ENCODE measurements at regions not wholly inside any gene's neighbourhood (a gene's known extent, or its start where the extent isn't known, plus 50 kb on each side); places are given as distances from the start of the nearest gene placed in this dataset.
"Not testable (repeated sequence)": the region's sequence is repeated elsewhere in the genome, so short reads cannot be mapped to it uniquely, and the experiment has no call there.

DNA sequence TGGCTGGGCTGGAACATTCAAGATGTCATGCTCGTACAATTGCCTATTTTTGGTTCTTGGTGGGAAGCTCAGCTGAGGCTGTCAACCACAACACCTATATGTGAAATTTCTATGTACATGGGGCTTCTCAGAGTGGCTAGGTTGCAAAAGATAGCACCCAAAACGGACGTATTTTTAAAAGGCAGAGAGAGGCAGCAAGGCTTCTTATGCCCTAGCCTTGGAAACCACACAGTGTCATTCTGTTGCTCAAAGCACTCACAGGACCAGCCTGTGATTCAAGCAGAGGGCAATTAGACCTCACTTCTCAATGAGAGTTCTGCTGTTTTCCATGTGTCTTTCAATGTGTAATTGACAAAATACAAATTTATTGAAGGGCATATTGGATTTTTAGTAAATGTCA, 134.0 kb downstream of the GXYLT1 start:
- no peaks in the 10 kb centered on the region for H4K20me1 ChIP-seq
- no peak overlapping the region for H3K4me3 ChIP-seq
- H3K27ac ChIP-seq = no peak overlapping the region
- no peak overlapping the region for H3K9ac ChIP-seq
- H3K4me2 ChIP-seq = no peak overlapping the region
- no peaks in the 10 kb centered on the region for H3K4me1 ChIP-seq
- no peaks in the 10 kb centered on the region for H3K36me3 ChIP-seq
- no peaks in the 10 kb centered on the region for H3K9me3 ChIP-seq
- no peaks in the 10 kb centered on the region for H3K27me3 ChIP-seq
- no peak for TF ChIP-seq Cebpa-rat (IDR thresholded peaks at IDR 0.05)

- Histone ChIP-seq H3K4me2 (no peak overlapping the region), H3K27me3 (no peaks in the 10 kb centered on the region), H3K4me1 (no peaks in the 10 kb centered on the region), H3K9ac (no peak overlapping the region), H3K9me3 (no peaks in the 10 kb centered on the region), H4K20me1 (no peaks in the 10 kb centered on the region), H3K4me3 (no peak overlapping the region), H3K36me3 (no peaks in the 10 kb centered on the region), H3K27ac (no peak overlapping the region)
- TF ChIP-seq Cebpa-rat (IDR thresholded peaks at IDR 0.05) = no peak
Measured at GRCh38 chr12:42010257-42010656, 134.4 kb downstream of the GXYLT1 start.

DNA sequence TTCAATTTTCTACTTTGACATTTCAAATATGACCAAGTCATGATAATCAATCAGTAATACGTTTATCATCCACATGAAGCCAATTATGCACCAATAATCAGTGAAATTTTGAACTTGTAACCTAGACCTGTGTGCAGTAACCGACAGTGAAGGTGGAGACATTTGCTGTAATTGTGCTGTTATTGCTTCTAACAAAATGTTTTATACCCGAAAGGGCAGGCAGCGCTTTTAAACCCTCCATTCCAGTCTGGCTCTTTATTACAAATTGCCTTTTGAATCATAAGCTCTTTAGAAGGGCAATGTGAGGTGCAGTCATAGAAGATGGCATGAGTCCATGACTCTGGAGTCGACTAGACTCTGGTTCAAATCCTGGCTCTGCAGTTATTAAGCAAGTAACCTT, 135.7 kb downstream of the GXYLT1 start:
- H3K9ac ChIP-seq = no peak overlapping the region
- no peak overlapping the region for H3K27ac ChIP-seq
- H3K4me3 ChIP-seq = no peak overlapping the region
- no peaks in the 10 kb centered on the region for H3K9me3 ChIP-seq
- no peaks in the 10 kb centered on the region for H3K4me1 ChIP-seq
- no peaks in the 10 kb centered on the region for H3K36me3 ChIP-seq
- no peak overlapping the region for H3K4me2 ChIP-seq
- H3K27me3 ChIP-seq = no peaks in the 10 kb centered on the region
- no peak for TF ChIP-seq Cebpa-rat (IDR thresholded peaks at IDR 0.05)
- H4K20me1 ChIP-seq = no peaks in the 10 kb centered on the region

- Histone ChIP-seq H3K9me3 (no peaks in the 10 kb centered on the region), H3K27ac (no peak overlapping the region), H3K4me2 (no peak overlapping the region), H4K20me1 (no peaks in the 10 kb centered on the region), H3K36me3 (no peaks in the 10 kb centered on the region), H3K9ac (no peak overlapping the region), H3K4me1 (no peaks in the 10 kb centered on the region), H3K27me3 (no peaks in the 10 kb centered on the region), H3K4me3 (no peak overlapping the region)
- no peak for TF ChIP-seq Cebpa-rat (IDR thresholded peaks at IDR 0.05)
Measured at GRCh38 chr12:42003031-42003430, 141.6 kb downstream of the GXYLT1 start.

GRCh38 chr12:42002563-42002962, 142.1 kb downstream of the GXYLT1 start:
- Histone ChIP-seq H3K4me2 (no peak overlapping the region), H3K27ac (no peak overlapping the region), H3K9ac (no peak overlapping the region), H3K27me3 (no peaks in the 10 kb centered on the region), H3K36me3 (no peaks in the 10 kb centered on the region), H3K9me3 (no peaks in the 10 kb centered on the region), H4K20me1 (no peaks in the 10 kb centered on the region), H3K4me3 (no peak overlapping the region), H3K4me1 (no peaks in the 10 kb centered on the region)
- TF ChIP-seq Cebpa-rat (IDR thresholded peaks at IDR 0.05) = no peak

DNA sequence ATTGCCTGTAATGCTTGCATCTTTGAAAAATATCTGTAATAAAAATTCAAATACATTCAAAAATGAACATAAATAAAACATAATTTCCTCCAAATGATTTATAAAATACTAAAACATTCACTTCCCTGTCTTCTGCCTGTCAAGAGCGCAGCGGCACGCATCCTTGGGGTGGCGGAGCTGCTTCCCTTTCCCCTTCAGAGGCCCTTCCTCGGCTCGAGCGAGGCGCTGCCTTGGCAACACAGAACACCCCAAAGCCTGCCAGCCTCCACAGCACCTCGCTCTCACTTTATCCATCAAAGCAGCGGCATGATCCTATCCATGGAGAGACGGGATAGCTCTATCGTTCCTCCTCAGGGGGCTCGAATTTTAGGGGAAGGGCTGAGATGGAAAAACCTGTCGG, 146.2 kb downstream of the GXYLT1 start:
- H3K4me2 ChIP-seq = no peak overlapping the region
- H3K9me3 ChIP-seq = no peaks in the 10 kb centered on the region
- H3K27me3 ChIP-seq = no peaks in the 10 kb centered on the region
- H3K27ac ChIP-seq = no peak overlapping the region
- no peaks in the 10 kb centered on the region for H3K36me3 ChIP-seq
- no peak overlapping the region for H3K4me3 ChIP-seq
- H3K4me1 ChIP-seq = no peaks in the 10 kb centered on the region
- TF ChIP-seq Cebpa-rat (IDR thresholded peaks at IDR 0.05) = no peak
- no peak overlapping the region for H3K9ac ChIP-seq
- no peaks in the 10 kb centered on the region for H4K20me1 ChIP-seq

- H3K4me1 ChIP-seq = no peaks in the 10 kb centered on the region
- no peak overlapping the region for H3K27ac ChIP-seq
- TF ChIP-seq Cebpa-rat (IDR thresholded peaks at IDR 0.05) = no peak
- no peaks in the 10 kb centered on the region for H3K27me3 ChIP-seq
- H3K36me3 ChIP-seq = no peaks in the 10 kb centered on the region
- H3K9me3 ChIP-seq = no peaks in the 10 kb centered on the region
- H3K9ac ChIP-seq = no peak overlapping the region
- no peak overlapping the region for H3K4me2 ChIP-seq
- H4K20me1 ChIP-seq = no peaks in the 10 kb centered on the region
- no peak overlapping the region for H3K4me3 ChIP-seq
Measured at GRCh38 chr12:41993283-41993682, 151.4 kb downstream of the GXYLT1 start.

- no peak overlapping the region for H3K4me2 ChIP-seq
- H3K27me3 ChIP-seq = no peaks in the 10 kb centered on the region
- no peaks in the 10 kb centered on the region for H3K36me3 ChIP-seq
- no peak overlapping the region for H3K9ac ChIP-seq
- no peaks in the 10 kb centered on the region for H3K4me1 ChIP-seq
- no peak overlapping the region for H3K27ac ChIP-seq
- TF ChIP-seq Cebpa-rat (IDR thresholded peaks at IDR 0.05) = no peak
- H4K20me1 ChIP-seq = no peaks in the 10 kb centered on the region
- no peak overlapping the region for H3K4me3 ChIP-seq
- no peaks in the 10 kb centered on the region for H3K9me3 ChIP-seq
Measured at GRCh38 chr12:41992692-41993215, 151.9 kb downstream of the GXYLT1 start.

- H3K4me3 ChIP-seq = no peak overlapping the region
- no peaks in the 10 kb centered on the region for H3K9me3 ChIP-seq
- no peak overlapping the region for H3K9ac ChIP-seq
- H3K36me3 ChIP-seq = no peaks in the 10 kb centered on the region
- H3K4me2 ChIP-seq = no peak overlapping the region
- H3K27me3 ChIP-seq = no peaks in the 10 kb centered on the region
- H3K27ac ChIP-seq = no peak overlapping the region
- H4K20me1 ChIP-seq = no peaks in the 10 kb centered on the region
- TF ChIP-seq Cebpa-rat (IDR thresholded peaks at IDR 0.05) = no peak
- H3K4me1 ChIP-seq = no peaks in the 10 kb centered on the region
Measured at GRCh38 chr12:41992022-41992421, 152.7 kb downstream of the GXYLT1 start.

- no peak for TF ChIP-seq Cebpa-rat (IDR thresholded peaks at IDR 0.05)
- H3K27ac ChIP-seq = no peak overlapping the region
- no peaks in the 10 kb centered on the region for H3K9me3 ChIP-seq
- H3K4me2 ChIP-seq = no peak overlapping the region
- no peak overlapping the region for H3K9ac ChIP-seq
- no peaks in the 10 kb centered on the region for H3K36me3 ChIP-seq
- H3K4me3 ChIP-seq = no peak overlapping the region
- no peaks in the 10 kb centered on the region for H3K4me1 ChIP-seq
- no peaks in the 10 kb centered on the region for H4K20me1 ChIP-seq
- H3K27me3 ChIP-seq = no peaks in the 10 kb centered on the region
Measured at GRCh38 chr12:41988715-41989114, 156.0 kb downstream of the GXYLT1 start.

GRCh38 chr12:41986513-41986912, 158.2 kb downstream of the GXYLT1 start:
- H3K36me3 ChIP-seq, H4K20me1 ChIP-seq, H3K4me3 ChIP-seq, H3K9me3 ChIP-seq, H3K27me3 ChIP-seq, H3K9ac ChIP-seq, H3K27ac ChIP-seq, H3K4me1 ChIP-seq, H3K4me2 ChIP-seq: not testable (repeated sequence)

Measured in BLaER1 (cell line).